IMR-90 (cell line): ENCODE measurements at regions not wholly inside any gene's neighbourhood (a gene's known extent, or its start where the extent isn't known, plus 50 kb on each side); places are given as distances from the start of the nearest gene placed in this dataset.

Experiments
- ATAC-seq: fragments of 200-7000 bp; cut with Tn5 transposase; 2 replicates; pipeline ENCODE4 v1.9.1; 2020; ENCODE audit warnings: low read depth, mild to moderate bottlenecking, moderate library complexity
- BruUV-seq: library from RNA; stranded (reverse); fragments of 400-500 nt; replicated peaks from 2 replicates; lab custom pipeline; 2021; lab: Mats Ljungman, UMichigan
- CTCF ChIA-PET: fragments of 300-600 bp; formaldehyde crosslinking; extraction: SDS; loops from one replicate; lab custom pipeline; 2021; ENCODE audit warnings: antibody characterized with exemption; lab: Yijun Ruan, JAX
- POLR2A ChIA-PET: fragments of 300-600 bp; sonication (Branson Sonifier 250); formaldehyde crosslinking; loops from one replicate; lab custom pipeline; 2022; ENCODE audit warnings: antibody characterized with exemption; ENCODE audit not compliant: unreplicated experiment; lab: Charles Lee
- DNase-seq: peaks from one replicate; pipeline ENCODE4 v3.0.0; 2013
- H2AFZ ChIP-seq: replicated peaks from 2 replicates; pipeline ENCODE3; 2013; ENCODE audit warnings: low read length, mild to moderate bottlenecking; ENCODE audit not compliant: poor library complexity
- H2AK5ac ChIP-seq: 2 replicates; pipeline ENCODE4 v1.6.1; 2013; ENCODE audit warnings: low read depth, low read length, inconsistent platforms
- H2AK9ac ChIP-seq: replicated peaks from 2 replicates; pipeline ENCODE3; 2013; ENCODE audit warnings: mild to moderate bottlenecking, low read depth, low read length, moderate library complexity; ENCODE audit not compliant: poor library complexity
- H2BK120ac ChIP-seq: 2 replicates; pipeline ENCODE4 v1.6.1; 2013; ENCODE audit warnings: low read depth, low read length, inconsistent platforms
- H2BK15ac ChIP-seq: 3 replicates; pipeline ENCODE4 v1.6.1; 2013; ENCODE audit warnings: low read depth, low read length, inconsistent platforms
- H2BK20ac ChIP-seq: 2 replicates; pipeline ENCODE4 v1.6.1; 2013; ENCODE audit warnings: low read depth, mild to moderate bottlenecking, inconsistent platforms, low read length, moderate library complexity
- H2BK5ac ChIP-seq: 2 replicates; pipeline ENCODE4 v1.6.1; 2013; ENCODE audit warnings: mild to moderate bottlenecking, low read depth, low read length, inconsistent platforms; ENCODE audit not compliant: poor library complexity, severe bottlenecking
- H3K14ac ChIP-seq: replicated peaks from 2 replicates; pipeline ENCODE4 v1.6.1; 2013; ENCODE audit warnings: low read depth, low read length, inconsistent platforms
- H3K18ac ChIP-seq: 2 replicates; pipeline ENCODE4 v1.6.1; 2013; ENCODE audit warnings: low read depth, low read length, control low read depth
- H3K23ac ChIP-seq: 2 replicates; pipeline ENCODE4 v1.6.1; 2013; ENCODE audit warnings: low read depth, low read length, inconsistent platforms
- H3K27ac ChIP-seq: 2 replicates; pipeline ENCODE4 v1.5.1; 2013; ENCODE audit warnings: mild to moderate bottlenecking, control low read depth, low read length; ENCODE audit not compliant: insufficient read depth
- H3K27me3 ChIP-seq: 2 replicates; pipeline ENCODE4 v1.6.1; 2013; ENCODE audit warnings: low read length; ENCODE audit not compliant: control insufficient read depth, insufficient read depth
- H3K36me3 ChIP-seq: 2 replicates; pipeline ENCODE4 v1.6.1; 2013; ENCODE audit warnings: low read length, mixed read lengths; ENCODE audit not compliant: control insufficient read depth, insufficient read depth
- H3K4ac ChIP-seq: 2 replicates; pipeline ENCODE4 v1.6.1; 2013; ENCODE audit warnings: low read depth, low read length, inconsistent platforms
- H3K4me1 ChIP-seq: 2 replicates; pipeline ENCODE4 v1.6.1; 2013; ENCODE audit warnings: low read length, mixed read lengths; ENCODE audit not compliant: control insufficient read depth, insufficient read depth
- H3K4me2 ChIP-seq: 2 replicates; pipeline ENCODE4 v1.6.1; 2013; ENCODE audit warnings: low read depth, mild to moderate bottlenecking, control low read depth, low read length, moderate library complexity
- H3K4me3 ChIP-seq: 2 replicates; pipeline ENCODE4 v1.5.1; 2013; ENCODE audit warnings: low read depth, mild to moderate bottlenecking, control low read depth, low read length, moderate library complexity; ENCODE audit not compliant: insufficient read depth
- H3K56ac ChIP-seq: 2 replicates; pipeline ENCODE4 v1.6.1; 2013; ENCODE audit warnings: low read length, inconsistent platforms; ENCODE audit not compliant: insufficient read depth; ENCODE audit errors: extremely low read depth
- H3K79me1 ChIP-seq, 2 experiments: 2 replicates each; pipeline ENCODE4 v1.6.1; 2013; ENCODE audit warnings: low read length in 2 of 2, inconsistent platforms in 1 of 2, low read depth in 1 of 2
- H3K9ac ChIP-seq: 2 replicates; pipeline ENCODE4 v1.6.1; 2013; ENCODE audit warnings: low read depth, low read length, control low read depth
- H3K9me1 ChIP-seq: 2 replicates; pipeline ENCODE4 v1.6.1; 2013; ENCODE audit warnings: low read length, inconsistent platforms; ENCODE audit not compliant: insufficient read depth
- H3K9me3 ChIP-seq: 2 replicates; pipeline ENCODE4 v1.6.1; 2013; ENCODE audit warnings: low read length; ENCODE audit not compliant: control insufficient read depth, insufficient read depth
- H4K20me1 ChIP-seq: 2 replicates; pipeline ENCODE4 v1.6.1; 2013; ENCODE audit warnings: low read length, inconsistent platforms; ENCODE audit not compliant: insufficient read depth
- H4K5ac ChIP-seq: 2 replicates; pipeline ENCODE4 v1.6.1; 2013; ENCODE audit warnings: mild to moderate bottlenecking, low read depth, low read length, control low read depth
- H4K8ac ChIP-seq, 2 experiments: 2 replicates each; pipeline ENCODE4 v1.6.1; 2013; ENCODE audit warnings: low read depth in 2 of 2, low read length in 2 of 2, control low read depth in 1 of 2, inconsistent platforms in 1 of 2
- H4K91ac ChIP-seq: 2 replicates; pipeline ENCODE4 v1.6.1; 2013; ENCODE audit warnings: low read depth, low read length, inconsistent platforms; ENCODE audit not compliant: insufficient read depth
- CHD1 ChIP-seq: IDR thresholded peaks from 2 replicates; pipeline ENCODE4 v1.6.1; 2012; ENCODE audit warnings: low read depth, low read length, improper control_type of control experiment
- RAD21 ChIP-seq: IDR thresholded peaks from 2 replicates; pipeline ENCODE4 v1.6.1; 2012; ENCODE audit warnings: low read length, improper control_type of control experiment
- RFX5 ChIP-seq: IDR thresholded peaks from 2 replicates; pipeline ENCODE4 v1.8.0; 2012; ENCODE audit warnings: low read depth, mild to moderate bottlenecking, low read length, moderate library complexity
- WGBS, 2 experiments: methylation state at CpG; one replicate each; pipeline versions ENCODE4 v1.1.5 to v1.1.7; 2013; ENCODE audit warnings: missing lambda C conversion rate in 2 of 2; ENCODE audit not compliant: insufficient read length in 1 of 2; ENCODE audit errors: extremely low coverage in 2 of 2; 5-methylcytosine and 5-hydroxymethylcytosine counted together
- dilution Hi-C: fragments of 300-500 bp; cut with HindIII; formaldehyde crosslinking; loops from one replicate; pipeline ENCODE4 v1.14.3; 2018; ENCODE audit warnings: low sequenced_read_pairs; ENCODE audit not compliant: unreplicated experiment
- in situ Hi-C: fragments of 300-500 bp; cut with MboI; formaldehyde crosslinking; loops from 3 replicates; pipeline ENCODE4 v1.14.3; 2019; ENCODE audit warnings: low sequenced_read_pairs, inconsistent platforms, mixed read lengths
- intact Hi-C: fragments of 100-400 bp; cut with micrococcal nuclease; formaldehyde crosslinking; loops from 2 replicates; pipeline ENCODE4 v1.10.0; 2022

DNA sequence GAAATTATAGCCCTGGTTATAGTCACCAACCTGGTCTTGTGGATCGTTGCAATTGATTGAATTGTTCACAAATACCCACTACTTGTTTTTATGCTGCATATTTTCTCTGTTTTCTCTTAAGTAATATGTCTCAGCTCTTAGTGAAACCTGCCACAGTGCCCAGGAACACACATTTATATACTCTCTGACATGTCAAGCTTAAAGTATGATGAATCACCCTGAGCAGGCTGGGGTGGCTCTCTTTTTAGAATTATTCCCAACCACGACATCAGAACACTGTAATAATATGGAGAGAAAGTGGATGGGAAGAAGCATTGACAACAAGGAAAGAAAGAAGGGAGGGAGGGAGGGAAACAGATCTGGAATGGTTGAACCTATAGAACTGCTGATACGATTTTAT lies 72.8 kb upstream of the ZNF608 start:
- H3K9me1 ChIP-seq: no peaks in the 10 kb centered on the region
- DNase-seq: no peak
- H3K27me3 ChIP-seq: peaks cover 3% of the 10 kb centered on the region; the same call in 1 of the 2 replicates
- in situ Hi-C loops (no loop called here), dilution Hi-C loops (no loop called here), intact Hi-C loops (no loop called here)
- H3K14ac ChIP-seq: no peak overlapping the region
- no peak overlapping the region for H2AFZ ChIP-seq
- no peaks in the 10 kb centered on the region for H3K9me3 ChIP-seq
- no peak overlapping the region for H3K23ac ChIP-seq
- no peak overlapping the region for H2BK15ac ChIP-seq
- H3K4ac ChIP-seq: no peak overlapping the region
- no peaks in the 10 kb centered on the region for H4K20me1 ChIP-seq
- no peak overlapping the region for H4K91ac ChIP-seq
- H3K79me1 ChIP-seq: no peaks in the 10 kb centered on the region
- H3K36me3 ChIP-seq: no peaks in the 10 kb centered on the region
- no peak overlapping the region for H3K4me3 ChIP-seq
- 0 out of 2 replicates have a peak, but pooled peaks cover 2% of the 10 kb centered on the region for H3K4me1 ChIP-seq
- H3K56ac ChIP-seq: no peak overlapping the region
- H2BK20ac ChIP-seq: no peak overlapping the region
- no peak overlapping the region for H2BK5ac ChIP-seq
- ChIA-PET CTCF (no interaction called here), POLR2A (no interaction called here)
- ATAC-seq: no peak
- H3K18ac ChIP-seq: no peak overlapping the region
- H2AK5ac ChIP-seq: no peak overlapping the region
- H2BK120ac ChIP-seq: no peak overlapping the region
- no peak for TF ChIP-seq RFX5
- TF ChIP-seq RAD21: no peak
- TF ChIP-seq CHD1: no peak
- no peak overlapping the region for H4K5ac ChIP-seq
- no TSS peak for BruUV-seq
- no peak overlapping the region for H3K27ac ChIP-seq
- no peak overlapping the region for H3K4me2 ChIP-seq
- H3K9ac ChIP-seq: no peak overlapping the region
- no peak overlapping the region for H4K8ac ChIP-seq
- no peak overlapping the region for H2AK9ac ChIP-seq
- no CpG with 5 or more reads among the region's 3 CpGs for WGBS, 2 experiments
